ENCODE measurements at regions not wholly inside any gene's neighbourhood (a gene's known extent, or its start where the extent isn't known, plus 50 kb on each side); places are given as distances from the start of the nearest gene placed in this dataset.

DNA sequence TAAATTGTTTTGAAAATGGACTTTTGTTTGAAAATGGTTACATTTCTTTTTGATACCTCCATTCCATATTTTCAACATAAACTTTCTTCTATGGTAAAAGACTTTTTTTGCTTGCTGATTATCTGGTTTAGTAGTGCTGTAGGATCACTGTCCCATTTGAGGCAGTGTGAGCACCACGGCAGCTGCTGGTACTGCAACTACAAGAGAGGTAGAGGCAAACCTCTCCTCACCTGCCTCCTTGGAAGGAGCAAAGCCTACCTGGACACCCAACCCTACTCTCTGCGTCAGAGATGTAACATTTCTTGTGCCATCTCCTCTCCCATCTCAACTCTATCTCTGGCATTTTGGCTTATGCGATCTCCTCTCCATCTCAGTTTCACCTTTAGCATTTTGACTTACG, 460.1 kb downstream of the SHQ1 start:
- TF ChIP-seq POLR2A (IDR thresholded peaks at IDR 0.05): no peak
- TF ChIP-seq, protein P1, sequence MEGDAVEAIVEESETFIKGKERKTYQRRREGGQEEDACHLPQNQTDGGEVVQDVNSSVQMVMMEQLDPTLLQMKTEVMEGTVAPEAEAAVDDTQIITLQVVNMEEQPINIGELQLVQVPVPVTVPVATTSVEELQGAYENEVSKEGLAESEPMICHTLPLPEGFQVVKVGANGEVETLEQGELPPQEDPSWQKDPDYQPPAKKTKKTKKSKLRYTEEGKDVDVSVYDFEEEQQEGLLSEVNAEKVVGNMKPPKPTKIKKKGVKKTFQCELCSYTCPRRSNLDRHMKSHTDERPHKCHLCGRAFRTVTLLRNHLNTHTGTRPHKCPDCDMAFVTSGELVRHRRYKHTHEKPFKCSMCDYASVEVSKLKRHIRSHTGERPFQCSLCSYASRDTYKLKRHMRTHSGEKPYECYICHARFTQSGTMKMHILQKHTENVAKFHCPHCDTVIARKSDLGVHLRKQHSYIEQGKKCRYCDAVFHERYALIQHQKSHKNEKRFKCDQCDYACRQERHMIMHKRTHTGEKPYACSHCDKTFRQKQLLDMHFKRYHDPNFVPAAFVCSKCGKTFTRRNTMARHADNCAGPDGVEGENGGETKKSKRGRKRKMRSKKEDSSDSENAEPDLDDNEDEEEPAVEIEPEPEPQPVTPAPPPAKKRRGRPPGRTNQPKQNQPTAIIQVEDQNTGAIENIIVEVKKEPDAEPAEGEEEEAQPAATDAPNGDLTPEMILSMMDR (IDR thresholded peaks at IDR 0.05): no peak
- no peak for TF ChIP-seq POLR2AphosphoS5 (IDR thresholded peaks at IDR 0.05)
